ENCODE measurements at regions not wholly inside any gene's neighbourhood (a gene's known extent, or its start where the extent isn't known, plus 50 kb on each side); places are given as distances from the start of the nearest gene placed in this dataset.

- DNase-seq: peak; percentile 74 to 89 (median 86)
- H3K4me3 ChIP-seq: peak overlapping the region in 2 of 4 donors; percentile 33 to 50
- H3K36me3 ChIP-seq (replicated peaks in 1 of 2): no peaks in the 10 kb centered on the region
- TF ChIP-seq POLR2A (IDR thresholded peaks at IDR 0.05) (peak in 1 of 2 donors; percentile 64), CTCF (IDR thresholded peaks at IDR 0.05) (no peak)
- H3K4me1 ChIP-seq (replicated peaks in 1 of 2): peaks cover 30 to 37% of the 10 kb centered on the region in 2 donors
- H3K9me3 ChIP-seq (replicated peaks in 1 of 3): no peaks in the 10 kb centered on the region
- 6 to 19% (median 12%) methylated on average over 18 to 27 of the region's 27 CpGs for WGBS, 4 donors
- H3K27me3 ChIP-seq: no peaks in the 10 kb centered on the region
- peak overlapping the region; percentile 83 to 97 (median 95) for H3K27ac ChIP-seq
- intact Hi-C loops (cut with DNase I): loop anchor here (5.0 to 10.0 kb wide), 4 partner anchors 52 to 215 kb away; no protein-coding TSS in a partner anchor
Observed at GRCh38 chr18:76619621-76620315, 124.7 kb upstream of the ZNF516 start.

GRCh38 chr18:76619261-76619620 is 124.2 kb upstream of the ZNF516 start:
- TF ChIP-seq POLR2A (IDR thresholded peaks at IDR 0.05) (no peak), CTCF (IDR thresholded peaks at IDR 0.05) (no peak)
- Histone ChIP-seq H3K27ac (peak overlapping the region; percentile 83 to 97 (median 95)), H3K4me3 (no peak overlapping the region), H3K9me3 (replicated peaks in 1 of 3) (no peaks in the 10 kb centered on the region), H3K27me3 (no peaks in the 10 kb centered on the region), H3K36me3 (replicated peaks in 1 of 2) (no peaks in the 10 kb centered on the region), H3K4me1 (replicated peaks in 1 of 2) (peaks cover 30 to 37% of the 10 kb centered on the region in 2 donors)
- intact Hi-C loops (cut with DNase I): loop anchor here (5.0 to 10.0 kb wide), 2 partner anchors 52 to 214 kb away; no protein-coding TSS in a partner anchor
- WGBS, 4 donors: 15 to 19% (median 17%) methylated on average over 11 of the region's 11 CpGs
- DNase-seq: peak; percentile 75 to 95 (median 93)

DNA sequence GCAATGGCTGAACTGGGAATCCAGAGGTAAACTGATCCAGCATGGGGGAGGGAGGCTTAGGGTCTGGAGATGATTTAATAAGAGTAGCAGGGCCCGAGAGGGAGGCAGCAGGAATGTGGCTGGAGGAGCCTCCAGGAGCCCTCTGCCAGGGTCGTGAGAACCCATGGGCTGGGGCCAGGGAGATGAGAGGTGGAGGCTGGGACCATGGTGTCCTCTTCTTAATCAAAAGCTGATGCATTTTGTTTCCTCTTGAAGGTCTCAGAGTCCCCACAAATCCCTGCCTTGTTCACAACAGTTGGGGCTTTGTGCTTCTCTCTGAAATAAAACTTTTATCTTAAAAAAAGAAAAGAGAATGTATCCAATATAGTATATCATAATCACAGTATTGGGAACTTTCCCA is 123.7 kb upstream of the ZNF516 start:
- intact Hi-C loops (cut with DNase I): loop anchor here (5.0 to 10.0 kb wide), 2 partner anchors 51 to 214 kb away; no protein-coding TSS in a partner anchor
- WGBS, 4 donors: 55 to 62% (median 59%) methylated on average over 2 of the region's 2 CpGs
- DNase-seq: no peak
- Histone ChIP-seq H3K27ac (peak overlapping the region; percentile 83 to 97 (median 95)), H3K36me3 (replicated peaks in 1 of 2) (no peaks in the 10 kb centered on the region), H3K4me1 (replicated peaks in 1 of 2) (peaks cover 30 to 37% of the 10 kb centered on the region in 2 donors), H3K9me3 (replicated peaks in 1 of 3) (no peaks in the 10 kb centered on the region), H3K27me3 (no peaks in the 10 kb centered on the region), H3K4me3 (no peak overlapping the region)
- TF ChIP-seq CTCF (IDR thresholded peaks at IDR 0.05) (no peak), POLR2A (IDR thresholded peaks at IDR 0.05) (no peak)

DNA sequence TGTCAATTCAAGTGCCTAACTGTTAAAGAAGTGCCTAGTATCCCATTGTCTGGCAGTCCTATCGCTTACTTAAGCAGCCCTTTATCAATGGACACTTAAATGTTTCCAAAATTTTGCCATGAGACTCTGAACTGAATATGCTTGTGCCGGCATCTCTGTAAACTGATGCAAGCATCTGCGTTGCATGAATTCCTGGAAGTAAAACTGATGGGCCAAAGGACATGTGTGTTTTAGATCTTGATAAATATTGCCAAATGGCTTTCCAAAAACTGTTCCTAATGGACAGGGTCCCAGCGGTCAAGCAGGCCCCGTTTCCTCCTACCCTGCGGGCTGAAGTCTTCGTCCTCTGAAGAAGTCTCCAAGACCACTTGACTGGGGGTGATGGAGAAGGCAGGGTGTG is 121.3 kb upstream of the ZNF516 start:
- 93 to 98% (median 95%) methylated on average over 7 of the region's 7 CpGs for WGBS, 4 donors
- Histone ChIP-seq H3K4me1 (replicated peaks in 1 of 2) (peaks cover 28 to 30% of the 10 kb centered on the region in 2 donors), H3K36me3 (replicated peaks in 1 of 2) (no peaks in the 10 kb centered on the region), H3K27me3 (no peaks in the 10 kb centered on the region), H3K27ac (no peak overlapping the region), H3K9me3 (replicated peaks in 1 of 3) (no peaks in the 10 kb centered on the region), H3K4me3 (no peak overlapping the region)
- intact Hi-C loops (cut with DNase I): loop anchor here (5.0 to 10.0 kb wide), 2 partner anchors 49 to 212 kb away; no protein-coding TSS in a partner anchor
- DNase-seq: no peak
- TF ChIP-seq POLR2A (IDR thresholded peaks at IDR 0.05) (no peak), CTCF (IDR thresholded peaks at IDR 0.05) (no peak)

Measured in adrenal gland (tissue), 9 donors.